GM12864 (cell line): ENCODE measurements at regions not wholly inside any gene's neighbourhood (a gene's known extent, or its start where the extent isn't known, plus 50 kb on each side); places are given as distances from the start of the nearest gene placed in this dataset.
"Not testable (repeated sequence)": the region's sequence is repeated elsewhere in the genome, so short reads cannot be mapped to it uniquely, and the experiment has no call there.

ENCODE experiments used
- DNase-seq: peaks from one replicate; pipeline ENCODE4 v3.0.0-alpha.2; 2011; ENCODE audit warnings: low read depth
- H3K4me3 ChIP-seq: 2 replicates; pipeline ENCODE4 v1.5.1; 2011; ENCODE audit warnings: mild to moderate bottlenecking, low read depth, low read length, control low read depth
- CTCF ChIP-seq: IDR thresholded peaks from 2 replicates; pipeline ENCODE4 v1.5.1; 2011; ENCODE audit warnings: low read depth, mild to moderate bottlenecking, moderate library complexity, low read length, control low read depth, inconsistent platforms; ENCODE audit errors: missing control alignments

GRCh38 chr9:3648722-3649246, 123.0 kb upstream of the RFX3 start:
- no peak overlapping the region for H3K4me3 ChIP-seq
- DNase-seq: no peak
- TF ChIP-seq CTCF: no peak

GRCh38 chr9:3648266-3648665, 122.5 kb upstream of the RFX3 start:
- no peak for DNase-seq
- TF ChIP-seq CTCF: no peak
- H3K4me3 ChIP-seq: no peak overlapping the region

- no peak overlapping the region for H3K4me3 ChIP-seq
- no peak for TF ChIP-seq CTCF
- DNase-seq: no peak
Measured at GRCh38 chr9:3647652-3648051, 121.9 kb upstream of the RFX3 start.

- H3K4me3 ChIP-seq: no peak overlapping the region
- DNase-seq: no peak
- TF ChIP-seq CTCF: no peak
Measured at GRCh38 chr9:3646226-3646625, 120.4 kb upstream of the RFX3 start.

- not testable (repeated sequence) for DNase-seq, H3K4me3 ChIP-seq
Measured at GRCh38 chr9:3642075-3642474, 116.3 kb upstream of the RFX3 start.

GRCh38 chr9:3629495-3629894, 103.7 kb upstream of the RFX3 start:
- TF ChIP-seq CTCF: no peak
- no peak overlapping the region for H3K4me3 ChIP-seq
- no peak for DNase-seq

- no peak overlapping the region for H3K4me3 ChIP-seq
- no peak for TF ChIP-seq CTCF
- DNase-seq: no peak
Measured at GRCh38 chr9:3628239-3628638, 102.4 kb upstream of the RFX3 start.

GRCh38 chr9:3608011-3608410, 82.2 kb upstream of the RFX3 start:
- DNase-seq: peak; percentile 49
- no peak for TF ChIP-seq CTCF
- H3K4me3 ChIP-seq: no peak overlapping the region
